SU-DHL-6 (cell line): ENCODE measurements at regions not wholly inside any gene's neighbourhood (a gene's known extent, or its start where the extent isn't known, plus 50 kb on each side); places are given as distances from the start of the nearest gene placed in this dataset.

Experiments used
- H2AFZ ChIP-seq: fragments of 200-600 bp; sonication (generic); 2 replicates; pipeline ENCODE4 v1.6.1; 2014; ENCODE audit warnings: low read depth, mild to moderate bottlenecking, moderate library complexity, mixed read lengths, antibody characterized with exemption, low read length; ENCODE audit not compliant: severe bottlenecking
- H3F3A ChIP-seq: fragments of 200-600 bp; shearing (Covaris generic); 2 replicates; pipeline ENCODE4 v1.6.0; 2016; ENCODE audit warnings: antibody characterized with exemption, mild to moderate bottlenecking; ENCODE audit not compliant: insufficient read depth
- H3K27ac ChIP-seq: fragments of 200-600 bp; sonication (generic); 2 replicates; pipeline ENCODE4 v1.5.1; 2016; ENCODE audit warnings: low read depth, mild to moderate bottlenecking, low read length, moderate library complexity, mixed read lengths
- H3K27me3 ChIP-seq: fragments of 200-600 bp; sonication (generic), shearing (Covaris generic); 2 replicates; pipeline ENCODE4 v1.6.0; 2014; ENCODE audit warnings: mild to moderate bottlenecking, low read length
- H3K36me3 ChIP-seq: fragments of 200-600 bp; sonication (generic); 2 replicates; pipeline ENCODE4 v1.6.1; 2014; ENCODE audit warnings: mild to moderate bottlenecking, low read length, mixed read lengths
- H3K4me2 ChIP-seq: fragments of 300-600, 200-600 bp; shearing (Covaris generic), sonication (generic); 2 replicates; pipeline ENCODE4 v1.6.0; 2014; ENCODE audit warnings: low read length, low read depth, mild to moderate bottlenecking; ENCODE audit not compliant: poor library complexity, severe bottlenecking
- H3K4me3 ChIP-seq: fragments of 200-600 bp; sonication (generic); 2 replicates; pipeline ENCODE4 v1.5.1; 2014; ENCODE audit warnings: antibody characterized with exemption, low read length, mild to moderate bottlenecking, mixed read lengths; ENCODE audit not compliant: insufficient read depth, poor library complexity, severe bottlenecking
- H3K79me2 ChIP-seq: fragments of 200-600 bp; sonication (generic); 2 replicates; pipeline ENCODE4 v1.6.1; 2014; ENCODE audit warnings: mild to moderate bottlenecking, low read length, moderate library complexity; ENCODE audit not compliant: insufficient read depth
- H3K9ac ChIP-seq: fragments of 200-600 bp; sonication (generic); 2 replicates; pipeline ENCODE4 v1.7.0; 2014; ENCODE audit warnings: mild to moderate bottlenecking, low read length
- H3K9me2 ChIP-seq: fragments of 200-600 bp; sonication (generic); replicated peaks from 2 replicates; pipeline ENCODE4 v1.6.1; 2014; ENCODE audit warnings: low read length; ENCODE audit not compliant: insufficient read depth
- H3K9me3 ChIP-seq: fragments of 200-600 bp; sonication (generic); 2 replicates; pipeline ENCODE4 v1.6.1; 2014; ENCODE audit warnings: low read length, mixed read lengths; ENCODE audit not compliant: insufficient read depth
- H4K20me1 ChIP-seq: fragments of 200-600 bp; sonication (generic); 2 replicates; pipeline ENCODE4 v1.6.1; 2014; ENCODE audit warnings: low read depth, mild to moderate bottlenecking, antibody characterized with exemption, low read length, moderate library complexity, mixed read lengths
- CTCF ChIP-seq: fragments of 200-600 bp; sonication (generic); IDR thresholded peaks from one replicate; pipeline ENCODE4 v1.5.1; 2017; ENCODE audit warnings: antibody characterized with exemption, mild to moderate bottlenecking, low read length, moderate library complexity; ENCODE audit not compliant: insufficient read depth, poor library complexity, severe bottlenecking
- EZH2phosphoT487 ChIP-seq: fragments of 200-600 bp; sonication (generic), shearing (Covaris generic); conservative IDR thresholded peaks from 2 replicates; pipeline ENCODE4 v1.6.1; 2018; ENCODE audit warnings: mild to moderate bottlenecking, antibody characterized with exemption, low read length, moderate library complexity, mixed read lengths

- Histone ChIP-seq H3K27ac (no peak overlapping the region), H3K9me2 (no peaks in the 10 kb centered on the region), H3F3A (no peaks in the 10 kb centered on the region), H3K36me3 (no peaks in the 10 kb centered on the region), H2AFZ (no peak overlapping the region), H3K4me3 (no peak overlapping the region), H3K9ac (no peak overlapping the region), H3K9me3 (0 out of 2 replicates have a peak, but pooled peaks cover 5% of the 10 kb centered on the region), H3K4me2 (no peak overlapping the region), H3K79me2 (no peaks in the 10 kb centered on the region), H3K27me3 (no peaks in the 10 kb centered on the region), H4K20me1 (no peaks in the 10 kb centered on the region)
- TF ChIP-seq CTCF, result no peak
- TF ChIP-seq EZH2phosphoT487, result no peak
Observed at GRCh38 chr6:23089981-23090380, 520.6 kb downstream of the HDGFL1 start.

- no peak overlapping the region for H2AFZ ChIP-seq
- H4K20me1 ChIP-seq, result no peaks in the 10 kb centered on the region
- H3K27me3 ChIP-seq, result no peaks in the 10 kb centered on the region
- H3K36me3 ChIP-seq, result no peaks in the 10 kb centered on the region
- TF ChIP-seq CTCF, result no peak
- no peak for TF ChIP-seq EZH2phosphoT487
- H3K9me2 ChIP-seq, result no peaks in the 10 kb centered on the region; the same call in 1 of the 2 replicates
- H3K27ac ChIP-seq, result no peak overlapping the region
- H3K4me3 ChIP-seq, result no peak overlapping the region
- no peak overlapping the region for H3K4me2 ChIP-seq
- H3F3A ChIP-seq, result no peaks in the 10 kb centered on the region
- H3K9ac ChIP-seq, result no peak overlapping the region
- H3K79me2 ChIP-seq, result no peaks in the 10 kb centered on the region
- H3K9me3 ChIP-seq, result 0 out of 2 replicates have a peak, but pooled peaks cover 5% of the 10 kb centered on the region
Observed at GRCh38 chr6:23091795-23092194, 522.4 kb downstream of the HDGFL1 start.

GRCh38 chr6:23096876-23097275 lies 527.5 kb downstream of the HDGFL1 start:
- Histone ChIP-seq H3F3A (no peaks in the 10 kb centered on the region), H3K9ac (no peak overlapping the region), H3K27ac (no peak overlapping the region), H3K27me3 (no peaks in the 10 kb centered on the region), H3K36me3 (0 out of 2 replicates have a peak, but pooled peaks cover 2% of the 10 kb centered on the region), H3K4me3 (no peak overlapping the region), H3K9me2 (no peaks in the 10 kb centered on the region; the same call in 1 of the 2 replicates), H3K79me2 (no peaks in the 10 kb centered on the region), H4K20me1 (no peaks in the 10 kb centered on the region), H2AFZ (no peak overlapping the region), H3K9me3 (no peaks in the 10 kb centered on the region), H3K4me2 (no peak overlapping the region)
- TF ChIP-seq EZH2phosphoT487 (no peak), CTCF (no peak)
